ENCODE measurements at regions not wholly inside any gene's neighbourhood (a gene's known extent, or its start where the extent isn't known, plus 50 kb on each side); places are given as distances from the start of the nearest gene placed in this dataset.

DNA sequence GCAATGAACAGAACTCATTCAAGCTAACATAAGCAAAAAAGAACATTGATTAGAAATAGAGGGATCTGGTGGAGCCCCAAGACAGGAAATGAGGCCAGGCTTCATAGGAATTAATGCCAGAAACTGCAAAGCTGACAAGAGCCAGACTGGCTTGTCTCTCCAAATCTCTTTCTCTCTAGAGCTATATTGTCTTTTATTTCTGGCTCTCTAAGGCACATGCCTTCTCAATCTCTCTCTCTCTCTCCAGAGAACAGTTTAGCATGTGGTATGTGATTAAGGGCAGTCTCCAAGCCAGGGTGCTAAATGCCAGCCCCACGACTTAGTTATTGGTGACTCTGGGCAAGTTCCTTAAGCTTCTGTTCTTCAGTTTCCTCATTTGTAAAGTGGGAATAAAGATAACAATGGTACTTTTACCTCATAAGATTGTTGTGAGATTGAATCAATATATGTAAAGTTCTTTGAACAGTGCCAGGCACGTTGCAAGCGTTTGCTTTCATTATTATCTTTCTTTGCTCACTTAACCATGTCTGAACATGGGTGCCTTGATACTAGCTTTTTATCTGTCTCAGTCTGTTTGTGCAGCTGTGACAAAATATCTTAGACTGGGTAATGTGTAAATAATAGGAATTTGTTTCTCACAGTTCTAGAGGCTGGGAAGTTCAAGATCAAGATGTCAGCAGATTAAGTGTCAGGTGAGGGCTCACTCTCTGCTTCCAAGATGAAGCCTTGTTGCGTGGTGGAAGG is 123.2 kb downstream of the BDH1 start:
- H3K36me3 ChIP-seq = no peaks in the 10 kb centered on the region
- no peaks in the 10 kb centered on the region for H3K27me3 ChIP-seq
- DNase-seq = peak; percentile 45
- peaks cover 32% of the 10 kb centered on the region for H3K4me1 ChIP-seq
- H3K4me3 ChIP-seq (ENCODE audit: low read depth, low read length) = no peak overlapping the region; the same call in 1 of the 2 replicates
- no peaks in the 10 kb centered on the region for H3K9me3 ChIP-seq
- TF ChIP-seq CTCF (IDR thresholded peaks at IDR 0.05; ENCODE audit: low read depth, low read length) = no peak

GRCh38 chr3:197431346-197431910 is 124.3 kb downstream of the BDH1 start:
- no peaks in the 10 kb centered on the region for H3K9me3 ChIP-seq
- H3K4me3 ChIP-seq (ENCODE audit: low read depth, low read length) = no peak overlapping the region
- TF ChIP-seq CTCF (IDR thresholded peaks at IDR 0.05; ENCODE audit: low read depth, low read length) = no peak
- no peak for DNase-seq
- peaks cover 42% of the 10 kb centered on the region for H3K4me1 ChIP-seq
- H3K36me3 ChIP-seq = no peaks in the 10 kb centered on the region
- H3K27me3 ChIP-seq = no peaks in the 10 kb centered on the region

DNA sequence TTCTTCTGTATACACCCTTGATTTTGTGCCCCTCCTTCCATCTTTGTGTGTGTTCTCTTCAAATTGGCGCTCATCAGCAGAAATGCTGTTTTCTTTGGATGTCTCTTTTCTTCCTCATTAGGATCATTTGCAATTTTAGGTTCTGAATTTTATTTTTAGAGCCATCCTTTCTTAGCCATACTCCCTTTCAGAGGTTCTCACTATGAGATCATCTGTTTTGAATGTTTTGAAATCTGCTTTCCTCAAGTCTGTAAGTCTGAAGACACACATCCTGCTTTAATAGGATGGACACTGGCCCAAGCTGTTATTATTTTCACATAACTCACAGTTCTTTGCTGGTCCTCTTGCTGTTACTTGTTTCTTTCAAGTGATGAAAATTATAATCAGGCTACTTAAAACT is 124.8 kb downstream of the BDH1 start:
- peaks cover 47% of the 10 kb centered on the region for H3K4me1 ChIP-seq
- TF ChIP-seq CTCF (IDR thresholded peaks at IDR 0.05; ENCODE audit: low read depth, low read length) = no peak
- DNase-seq = no peak

DNA sequence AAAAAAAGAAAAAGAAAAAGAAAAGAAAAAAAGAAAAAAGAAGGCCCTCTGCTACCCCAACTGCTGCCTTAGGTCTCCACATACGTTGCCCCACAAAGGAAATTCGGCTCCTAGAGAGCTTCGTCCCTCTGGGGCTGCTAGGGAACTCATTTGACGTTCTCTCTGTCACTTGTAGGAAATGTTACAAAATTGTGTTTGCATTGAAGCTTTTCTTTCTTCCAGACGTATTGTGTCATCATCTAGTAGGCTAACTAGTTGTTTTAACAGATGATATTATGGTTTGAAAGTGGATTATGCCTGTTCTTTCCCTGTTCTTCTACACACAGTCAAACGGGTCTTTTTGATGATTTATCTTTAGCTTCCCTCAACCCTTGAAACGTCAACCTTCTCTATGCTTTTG is 125.3 kb downstream of the BDH1 start:
- DNase-seq = no peak
- no peak for TF ChIP-seq CTCF (IDR thresholded peaks at IDR 0.05; ENCODE audit: low read depth, low read length)
- no peaks in the 10 kb centered on the region for H3K9me3 ChIP-seq
- no peaks in the 10 kb centered on the region for H3K36me3 ChIP-seq
- H3K4me3 ChIP-seq (ENCODE audit: low read depth, low read length) = no peak overlapping the region
- H3K4me1 ChIP-seq = peaks cover 48% of the 10 kb centered on the region
- no peaks in the 10 kb centered on the region for H3K27me3 ChIP-seq

More for the DNA sequence above, 124.8 kb downstream of the BDH1 start:
- no peaks in the 10 kb centered on the region for H3K9me3 ChIP-seq
- no peaks in the 10 kb centered on the region for H3K27me3 ChIP-seq
- H3K36me3 ChIP-seq = no peaks in the 10 kb centered on the region
- H3K4me3 ChIP-seq (ENCODE audit: low read depth, low read length) = no peak overlapping the region

GRCh38 chr3:197428952-197429351 is 126.8 kb downstream of the BDH1 start:
- no peak for DNase-seq
- H3K4me3 ChIP-seq (ENCODE audit: low read depth, low read length) = no peak overlapping the region
- no peak for TF ChIP-seq CTCF (IDR thresholded peaks at IDR 0.05; ENCODE audit: low read depth, low read length)
- no peaks in the 10 kb centered on the region for H3K9me3 ChIP-seq
- no peaks in the 10 kb centered on the region for H3K27me3 ChIP-seq
- H3K4me1 ChIP-seq = peaks cover 58% of the 10 kb centered on the region
- H3K36me3 ChIP-seq = no peaks in the 10 kb centered on the region

- TF ChIP-seq CTCF (IDR thresholded peaks at IDR 0.05; ENCODE audit: low read depth, low read length) = no peak
- H3K27me3 ChIP-seq = no peaks in the 10 kb centered on the region
- no peaks in the 10 kb centered on the region for H3K9me3 ChIP-seq
- peaks cover 58% of the 10 kb centered on the region for H3K4me1 ChIP-seq
- H3K36me3 ChIP-seq = no peaks in the 10 kb centered on the region
- peak overlapping the region; percentile 15; the same call in 1 of the 2 replicates for H3K4me3 ChIP-seq (ENCODE audit: low read depth, low read length)
- DNase-seq = peak; percentile 86
Measured at GRCh38 chr3:197428117-197428801, 127.5 kb downstream of the BDH1 start.
